ENCODE measurements at regions not wholly inside any gene's neighbourhood (a gene's known extent, or its start where the extent isn't known, plus 50 kb on each side); places are given as distances from the start of the nearest gene placed in this dataset.

GRCh38 chr9:3036333-3036700, 192.4 kb upstream of the PUM3 start:
- Mint-ChIP-seq H3K27me3 (peaks cover 0 to 9% of the 10 kb centered on the region in 2 donors), H3K27ac (no peak overlapping the region), H3K4me3 (no peak overlapping the region), H3K36me3 (ENCODE audit: insufficient read depth) (no peaks in the 10 kb centered on the region), H3K4me1 (ENCODE audit: low read depth in 2 of 2) (no peaks in the 10 kb centered on the region), H3K9me3 (peaks cover 0 to 3% of the 10 kb centered on the region in 2 donors)
- ATAC-seq (replicated peaks) (no peak), DNase-seq (no peak)

GRCh38 chr9:3035579-3036332, 191.9 kb upstream of the PUM3 start:
- no peak overlapping the region for H3K4me3 Mint-ChIP-seq
- H3K36me3 Mint-ChIP-seq (ENCODE audit: insufficient read depth) = no peaks in the 10 kb centered on the region
- DNase-seq = no peak
- H3K27me3 Mint-ChIP-seq = peaks cover 0 to 9% of the 10 kb centered on the region in 2 donors
- no peak overlapping the region for H3K27ac Mint-ChIP-seq
- no peaks in the 10 kb centered on the region for H3K4me1 Mint-ChIP-seq (ENCODE audit: low read depth in 2 of 2)
- H3K9me3 Mint-ChIP-seq = peaks cover 0 to 3% of the 10 kb centered on the region in 2 donors
- no peak for ATAC-seq (replicated peaks)

- Mint-ChIP-seq H3K4me1 (ENCODE audit: low read depth in 2 of 2) (no peaks in the 10 kb centered on the region), H3K36me3 (ENCODE audit: insufficient read depth) (no peaks in the 10 kb centered on the region), H3K27ac (no peak overlapping the region), H3K9me3 (peaks cover 0 to 3% of the 10 kb centered on the region in 2 donors), H3K27me3 (peaks cover 0 to 9% of the 10 kb centered on the region in 2 donors), H3K4me3 (no peak overlapping the region)
- ATAC-seq (replicated peaks) (no peak), DNase-seq (no peak)
Measured at GRCh38 chr9:3032898-3033297, 189.0 kb upstream of the PUM3 start.

GRCh38 chr9:3028535-3028934, 184.6 kb upstream of the PUM3 start:
- ATAC-seq (replicated peaks) (no peak), DNase-seq (no peak)
- H3K36me3 Mint-ChIP-seq (ENCODE audit: insufficient read depth) = no peaks in the 10 kb centered on the region
- H3K27ac Mint-ChIP-seq = no peak overlapping the region
- no peaks in the 10 kb centered on the region for H3K9me3 Mint-ChIP-seq
- no peaks in the 10 kb centered on the region for H3K4me1 Mint-ChIP-seq (ENCODE audit: low read depth in 2 of 2)
- no peak overlapping the region for H3K4me3 Mint-ChIP-seq
- peaks cover 9 to 19% of the 10 kb centered on the region in 2 donors for H3K27me3 Mint-ChIP-seq

- peaks cover 9 to 18% of the 10 kb centered on the region in 2 donors for H3K27me3 Mint-ChIP-seq
- DNase-seq = no peak
- no peaks in the 10 kb centered on the region for H3K9me3 Mint-ChIP-seq
- no peaks in the 10 kb centered on the region for H3K36me3 Mint-ChIP-seq (ENCODE audit: insufficient read depth)
- no peak overlapping the region for H3K4me3 Mint-ChIP-seq
- no peak overlapping the region for H3K27ac Mint-ChIP-seq
- no peaks in the 10 kb centered on the region for H3K4me1 Mint-ChIP-seq (ENCODE audit: low read depth in 2 of 2)
- no peak for ATAC-seq (replicated peaks)
Measured at GRCh38 chr9:3027210-3027609, 183.3 kb upstream of the PUM3 start.

- Mint-ChIP-seq H3K27me3 (peaks cover 9 to 27% of the 10 kb centered on the region in 2 donors), H3K9me3 (no peaks in the 10 kb centered on the region), H3K27ac (no peak overlapping the region), H3K36me3 (ENCODE audit: insufficient read depth) (no peaks in the 10 kb centered on the region), H3K4me3 (no peak overlapping the region), H3K4me1 (ENCODE audit: low read depth in 2 of 2) (no peaks in the 10 kb centered on the region)
- DNase-seq = no peak
- no peak for ATAC-seq (replicated peaks)
Measured at GRCh38 chr9:3023449-3023848, 179.6 kb upstream of the PUM3 start.

- ATAC-seq (replicated peaks) = no peak
- H3K27me3 Mint-ChIP-seq = peaks cover 0 to 17% of the 10 kb centered on the region in 2 donors
- no peak for DNase-seq
- H3K27ac Mint-ChIP-seq = no peak overlapping the region
- H3K9me3 Mint-ChIP-seq = no peaks in the 10 kb centered on the region
- H3K4me3 Mint-ChIP-seq = no peak overlapping the region
- peaks cover 5% of the 10 kb centered on the region for H3K36me3 Mint-ChIP-seq (ENCODE audit: insufficient read depth)
- H3K4me1 Mint-ChIP-seq (ENCODE audit: low read depth in 2 of 2) = no peaks in the 10 kb centered on the region
Measured at GRCh38 chr9:3018691-3019230, 174.9 kb upstream of the PUM3 start.

GRCh38 chr9:3018071-3018470, 174.2 kb upstream of the PUM3 start:
- no peak for DNase-seq
- no peaks in the 10 kb centered on the region for H3K4me1 Mint-ChIP-seq (ENCODE audit: low read depth in 2 of 2)
- no peak overlapping the region for H3K4me3 Mint-ChIP-seq
- H3K36me3 Mint-ChIP-seq (ENCODE audit: insufficient read depth) = peaks cover 5% of the 10 kb centered on the region
- H3K9me3 Mint-ChIP-seq = no peaks in the 10 kb centered on the region
- no peak for ATAC-seq (replicated peaks)
- no peak overlapping the region for H3K27ac Mint-ChIP-seq
- H3K27me3 Mint-ChIP-seq = peaks cover 0 to 12% of the 10 kb centered on the region in 2 donors

GRCh38 chr9:3014178-3014577, 170.3 kb upstream of the PUM3 start:
- Mint-ChIP-seq H3K4me3 (no peak overlapping the region), H3K27me3 (peaks cover 0 to 5% of the 10 kb centered on the region in 2 donors), H3K4me1 (ENCODE audit: low read depth in 2 of 2) (no peaks in the 10 kb centered on the region), H3K27ac (no peak overlapping the region), H3K36me3 (ENCODE audit: insufficient read depth) (peaks cover 5% of the 10 kb centered on the region), H3K9me3 (peaks cover 0 to 3% of the 10 kb centered on the region in 2 donors)
- no peak for DNase-seq
- no peak for ATAC-seq (replicated peaks)

- H3K9me3 Mint-ChIP-seq = peaks cover 0 to 3% of the 10 kb centered on the region in 2 donors
- ATAC-seq (replicated peaks) (no peak), DNase-seq (no peak)
- peaks cover 5% of the 10 kb centered on the region for H3K36me3 Mint-ChIP-seq (ENCODE audit: insufficient read depth)
- no peaks in the 10 kb centered on the region for H3K4me1 Mint-ChIP-seq (ENCODE audit: low read depth in 2 of 2)
- H3K4me3 Mint-ChIP-seq = no peak overlapping the region
- H3K27me3 Mint-ChIP-seq = peaks cover 0 to 6% of the 10 kb centered on the region in 2 donors
- no peak overlapping the region for H3K27ac Mint-ChIP-seq
Measured at GRCh38 chr9:3012842-3013241, 168.9 kb upstream of the PUM3 start.

GRCh38 chr9:3012245-3012644, 168.3 kb upstream of the PUM3 start:
- DNase-seq (no peak), ATAC-seq (replicated peaks) (no peak)
- Mint-ChIP-seq H3K9me3 (peaks cover 0 to 3% of the 10 kb centered on the region in 2 donors), H3K4me1 (ENCODE audit: low read depth in 2 of 2) (no peaks in the 10 kb centered on the region), H3K36me3 (ENCODE audit: insufficient read depth) (peaks cover under 1% of the 10 kb centered on the region), H3K4me3 (no peak overlapping the region), H3K27ac (no peak overlapping the region), H3K27me3 (peaks cover 0 to 6% of the 10 kb centered on the region in 2 donors)

GRCh38 chr9:3008091-3008490, 164.2 kb upstream of the PUM3 start:
- Mint-ChIP-seq H3K27me3 (peaks cover 6 to 8% of the 10 kb centered on the region in 2 donors), H3K9me3 (peaks cover 0 to 3% of the 10 kb centered on the region in 2 donors), H3K36me3 (ENCODE audit: insufficient read depth) (no peaks in the 10 kb centered on the region), H3K4me1 (ENCODE audit: low read depth in 2 of 2) (no peaks in the 10 kb centered on the region), H3K27ac (no peak overlapping the region), H3K4me3 (no peak overlapping the region)
- ATAC-seq (replicated peaks) (no peak), DNase-seq (no peak)

GRCh38 chr9:3007326-3007725, 163.4 kb upstream of the PUM3 start:
- peaks cover 6 to 8% of the 10 kb centered on the region in 2 donors for H3K27me3 Mint-ChIP-seq
- ATAC-seq (replicated peaks) (no peak), DNase-seq (no peak)
- no peak overlapping the region for H3K4me3 Mint-ChIP-seq
- H3K9me3 Mint-ChIP-seq = peaks cover 0 to 3% of the 10 kb centered on the region in 2 donors
- no peak overlapping the region for H3K27ac Mint-ChIP-seq
- H3K4me1 Mint-ChIP-seq (ENCODE audit: low read depth in 2 of 2) = no peaks in the 10 kb centered on the region
- H3K36me3 Mint-ChIP-seq (ENCODE audit: insufficient read depth) = no peaks in the 10 kb centered on the region

- ATAC-seq (replicated peaks) (no peak), DNase-seq (no peak)
- no peak overlapping the region for H3K4me3 Mint-ChIP-seq
- peaks cover 0 to 3% of the 10 kb centered on the region in 2 donors for H3K9me3 Mint-ChIP-seq
- H3K4me1 Mint-ChIP-seq (ENCODE audit: low read depth in 2 of 2) = no peaks in the 10 kb centered on the region
- no peak overlapping the region for H3K27ac Mint-ChIP-seq
- H3K27me3 Mint-ChIP-seq = peaks cover 6 to 8% of the 10 kb centered on the region in 2 donors
- H3K36me3 Mint-ChIP-seq (ENCODE audit: insufficient read depth) = no peaks in the 10 kb centered on the region
Measured at GRCh38 chr9:3006851-3007250, 163.0 kb upstream of the PUM3 start.
